ENCODE measurements at regions not wholly inside any gene's neighbourhood (a gene's known extent, or its start where the extent isn't known, plus 50 kb on each side); places are given as distances from the start of the nearest gene placed in this dataset.

- no peak for TF ChIP-seq POLR2A (IDR thresholded peaks at IDR 0.05)
- no peak for TF ChIP-seq CTCF (IDR thresholded peaks at IDR 0.05)
Observed at GRCh38 chr21:35370071-35370470, 321.0 kb upstream of the RUNX1 start.

All from suprapubic skin (tissue), 3 donors.